Keratinocyte (primary cell): ENCODE measurements at regions not wholly inside any gene's neighbourhood (a gene's known extent, or its start where the extent isn't known, plus 50 kb on each side); places are given as distances from the start of the nearest gene placed in this dataset.

Source experiments
- EZH2 ChIP-seq: IDR thresholded peaks from one replicate; pipeline ENCODE4 v1.6.1; 2012; ENCODE audit warnings: inconsistent platforms, mild to moderate bottlenecking, low read length, moderate library complexity
- TF ChIP-seq, protein P1 (sequence below), 3 experiments: IDR thresholded peaks in 1 of 3; conservative IDR thresholded peaks in 1 of 3; optimal IDR thresholded peaks in 1 of 3; 2 replicates in 2 of 3; 3 replicates in 1 of 3; pipeline versions ENCODE3 to v1.5.1; 2011; ENCODE audit warnings: low read length in 3 of 3, mild to moderate bottlenecking in 3 of 3, moderate library complexity in 2 of 3, control low read depth in 1 of 3, inconsistent platforms in 1 of 3; ENCODE audit not compliant: insufficient read depth in 2 of 3; ENCODE audit errors: extremely low read depth in 1 of 3

- TF ChIP-seq, protein P1, sequence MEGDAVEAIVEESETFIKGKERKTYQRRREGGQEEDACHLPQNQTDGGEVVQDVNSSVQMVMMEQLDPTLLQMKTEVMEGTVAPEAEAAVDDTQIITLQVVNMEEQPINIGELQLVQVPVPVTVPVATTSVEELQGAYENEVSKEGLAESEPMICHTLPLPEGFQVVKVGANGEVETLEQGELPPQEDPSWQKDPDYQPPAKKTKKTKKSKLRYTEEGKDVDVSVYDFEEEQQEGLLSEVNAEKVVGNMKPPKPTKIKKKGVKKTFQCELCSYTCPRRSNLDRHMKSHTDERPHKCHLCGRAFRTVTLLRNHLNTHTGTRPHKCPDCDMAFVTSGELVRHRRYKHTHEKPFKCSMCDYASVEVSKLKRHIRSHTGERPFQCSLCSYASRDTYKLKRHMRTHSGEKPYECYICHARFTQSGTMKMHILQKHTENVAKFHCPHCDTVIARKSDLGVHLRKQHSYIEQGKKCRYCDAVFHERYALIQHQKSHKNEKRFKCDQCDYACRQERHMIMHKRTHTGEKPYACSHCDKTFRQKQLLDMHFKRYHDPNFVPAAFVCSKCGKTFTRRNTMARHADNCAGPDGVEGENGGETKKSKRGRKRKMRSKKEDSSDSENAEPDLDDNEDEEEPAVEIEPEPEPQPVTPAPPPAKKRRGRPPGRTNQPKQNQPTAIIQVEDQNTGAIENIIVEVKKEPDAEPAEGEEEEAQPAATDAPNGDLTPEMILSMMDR (optimal IDR thresholded peaks at IDR 0.05 in 1 of 3, IDR thresholded peaks at IDR 0.05 in 1 of 3, conservative IDR thresholded peaks at IDR 0.05 in 1 of 3; ENCODE audit: extremely low read depth in 1 of 3, insufficient read depth in 2 of 3, low read length in 3 of 3) = no peak
- TF ChIP-seq EZH2 = no peak
Observed at GRCh38 chr22:48104766-48105165, 1342.3 kb downstream of the TBC1D22A start.
